IPS-18c (cell line): ENCODE measurements at regions not wholly inside any gene's neighbourhood (a gene's known extent, or its start where the extent isn't known, plus 50 kb on each side); places are given as distances from the start of the nearest gene placed in this dataset.

Experiments
- H3K4me3 ChIP-seq: 2 replicates; pipeline ENCODE4 v1.7.0; 2013; ENCODE audit warnings: low read depth, mild to moderate bottlenecking, low read length, moderate library complexity; ENCODE audit not compliant: insufficient read depth
- H3K9me3 ChIP-seq: one replicate; pipeline ENCODE4 v1.6.1; 2013; ENCODE audit warnings: mild to moderate bottlenecking, low read length, moderate library complexity; ENCODE audit not compliant: control insufficient read depth, insufficient read depth

DNA sequence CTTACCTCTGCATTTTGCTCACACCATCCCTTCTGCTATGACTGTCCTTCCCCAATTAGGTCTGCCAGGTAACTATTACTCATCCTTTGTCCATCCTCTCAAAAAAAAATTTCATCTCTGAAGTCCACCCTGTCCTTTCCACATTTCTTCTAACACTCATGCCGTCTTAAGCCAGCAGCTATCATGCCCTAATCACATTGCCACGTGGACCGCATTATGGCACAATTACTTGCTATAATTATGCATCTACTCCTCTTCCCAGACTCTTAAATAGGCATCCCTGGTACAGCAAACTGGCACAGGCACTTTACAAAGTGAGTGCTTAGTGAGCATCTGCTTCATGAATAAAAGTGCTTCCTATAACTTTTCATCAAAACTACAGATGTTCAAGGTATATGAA is 295.4 kb upstream of the ESRRG start:
- Histone ChIP-seq H3K4me3 (no peak overlapping the region), H3K9me3 (no peaks in the 10 kb centered on the region)

DNA sequence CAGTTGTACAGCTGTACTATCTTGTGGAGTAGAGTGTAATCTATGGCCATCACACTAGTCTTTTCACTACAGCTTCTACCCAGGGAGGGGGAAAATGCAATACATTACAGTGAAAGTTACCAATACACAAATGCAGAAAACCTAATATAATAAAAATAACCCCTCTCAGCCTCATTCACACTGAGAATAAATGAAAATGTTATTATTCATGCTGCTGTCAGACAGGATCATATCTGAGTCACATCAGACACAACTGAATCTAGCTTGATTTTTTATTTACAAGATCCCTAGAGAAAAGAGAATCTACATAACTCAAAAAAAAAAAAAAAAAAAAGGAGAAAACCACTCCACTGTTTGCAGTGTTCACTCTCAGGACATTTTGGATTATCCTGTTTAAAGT is 293.9 kb upstream of the ESRRG start:
- H3K9me3 ChIP-seq = no peaks in the 10 kb centered on the region
- no peak overlapping the region for H3K4me3 ChIP-seq

- no peak overlapping the region for H3K4me3 ChIP-seq
- no peaks in the 10 kb centered on the region for H3K9me3 ChIP-seq
Observed at GRCh38 chr1:217014066-217014465, 290.8 kb upstream of the ESRRG start.

GRCh38 chr1:217012659-217013058 is 289.4 kb upstream of the ESRRG start:
- H3K4me3 ChIP-seq = no peak overlapping the region
- no peaks in the 10 kb centered on the region for H3K9me3 ChIP-seq

DNA sequence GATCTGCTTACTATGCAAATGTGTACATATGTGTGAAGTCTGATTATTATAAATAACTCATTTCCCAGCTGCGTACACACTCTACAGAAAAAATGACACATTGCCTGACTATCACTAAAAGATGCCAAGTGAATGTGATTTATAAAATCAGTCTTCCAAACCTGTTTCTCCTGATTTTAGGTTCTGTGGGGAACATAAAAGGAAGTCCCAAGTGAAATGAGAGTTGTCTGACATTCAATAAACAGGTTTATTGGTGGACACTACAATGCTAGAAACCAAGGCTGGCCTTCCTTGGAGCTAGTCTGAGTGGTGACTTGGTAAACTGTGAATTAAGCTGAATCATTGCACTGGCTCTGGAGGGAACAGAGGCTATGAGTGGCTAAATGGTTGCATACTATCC is 287.9 kb upstream of the ESRRG start:
- H3K9me3 ChIP-seq = no peaks in the 10 kb centered on the region
- no peak overlapping the region for H3K4me3 ChIP-seq

DNA sequence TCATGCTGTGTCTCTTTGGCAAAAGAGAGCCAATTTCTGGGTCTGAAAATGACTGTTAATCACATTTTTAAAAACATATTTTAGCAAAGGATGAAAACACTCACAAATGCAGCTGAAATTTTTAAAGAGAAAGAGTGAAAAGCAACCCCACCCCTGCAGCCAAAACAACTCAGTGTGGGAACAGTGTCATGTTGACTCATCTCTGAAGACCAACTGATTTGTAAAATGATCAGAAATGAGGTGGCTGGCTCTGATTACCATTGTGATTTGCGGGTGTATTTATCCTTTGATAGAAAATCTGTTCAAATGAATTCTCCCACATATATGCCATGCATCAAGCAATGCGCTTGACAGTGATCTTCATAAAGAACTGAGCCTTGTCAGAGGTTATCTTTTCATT is 287.0 kb upstream of the ESRRG start:
- Histone ChIP-seq H3K4me3 (no peak overlapping the region), H3K9me3 (no peaks in the 10 kb centered on the region)

DNA sequence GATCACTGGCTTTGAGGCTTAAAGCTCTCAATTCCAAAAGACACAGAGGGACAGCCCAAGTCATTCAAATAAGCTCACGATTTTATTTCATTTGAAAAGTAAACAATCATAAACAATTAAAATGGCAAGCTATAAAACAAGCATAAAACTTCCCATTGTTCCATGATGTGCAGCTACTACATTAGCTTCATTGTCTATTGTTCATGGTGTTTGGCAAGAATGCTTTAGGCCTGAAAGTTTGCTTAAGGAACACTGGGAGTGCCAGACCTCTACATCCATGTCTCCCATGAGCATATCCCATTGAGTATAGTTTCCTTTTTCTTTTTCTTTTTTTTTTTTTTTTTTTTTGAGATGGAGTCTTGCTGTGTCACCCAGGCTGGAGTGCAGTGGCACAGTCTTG is 286.1 kb upstream of the ESRRG start:
- no peak overlapping the region for H3K4me3 ChIP-seq
- no peaks in the 10 kb centered on the region for H3K9me3 ChIP-seq

GRCh38 chr1:217004776-217005436 is 281.7 kb upstream of the ESRRG start:
- no peaks in the 10 kb centered on the region for H3K9me3 ChIP-seq
- H3K4me3 ChIP-seq = no peak overlapping the region

DNA sequence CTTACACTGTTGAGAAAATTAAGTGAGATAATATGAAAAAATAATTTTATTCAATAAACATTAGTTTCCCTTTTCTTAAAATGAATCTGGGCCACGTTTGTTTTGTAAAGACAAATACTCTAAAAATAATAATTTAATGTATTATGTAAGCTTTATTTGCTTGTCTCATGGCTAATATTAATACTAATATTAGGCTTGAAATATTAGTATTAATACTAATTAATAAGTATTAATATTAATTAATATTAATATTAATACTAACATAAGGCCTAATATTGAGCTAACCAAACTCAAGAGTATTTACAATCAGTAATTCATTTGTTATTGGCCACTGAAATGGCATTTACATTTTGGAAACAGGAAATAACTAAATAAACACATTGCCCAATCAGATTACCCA is 280.1 kb upstream of the ESRRG start:
- Histone ChIP-seq H3K4me3 (no peak overlapping the region), H3K9me3 (no peaks in the 10 kb centered on the region)

DNA sequence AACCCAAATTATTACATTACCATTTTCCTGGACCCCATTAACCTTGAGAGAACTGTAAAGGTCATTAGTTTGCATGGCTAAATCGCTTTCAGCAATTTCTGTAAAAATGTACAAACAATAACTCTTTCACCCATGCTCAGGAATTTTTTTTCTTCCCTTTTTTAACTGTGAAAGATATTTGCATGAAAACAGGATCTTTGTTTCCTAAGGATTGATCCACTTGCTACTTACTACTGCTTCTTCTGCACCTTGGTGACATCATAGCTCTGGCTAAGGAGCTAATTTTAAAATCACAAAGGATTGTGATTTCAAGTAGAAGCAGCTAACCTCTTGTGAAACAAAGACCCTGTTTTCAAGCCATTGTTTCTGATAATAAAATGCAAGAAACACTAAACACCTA is 274.6 kb upstream of the ESRRG start:
- peaks cover 2% of the 10 kb centered on the region for H3K9me3 ChIP-seq
- H3K4me3 ChIP-seq = no peak overlapping the region

- peaks cover 2% of the 10 kb centered on the region for H3K9me3 ChIP-seq
- no peak overlapping the region for H3K4me3 ChIP-seq
Observed at GRCh38 chr1:216997069-216997468, 273.8 kb upstream of the ESRRG start.

DNA sequence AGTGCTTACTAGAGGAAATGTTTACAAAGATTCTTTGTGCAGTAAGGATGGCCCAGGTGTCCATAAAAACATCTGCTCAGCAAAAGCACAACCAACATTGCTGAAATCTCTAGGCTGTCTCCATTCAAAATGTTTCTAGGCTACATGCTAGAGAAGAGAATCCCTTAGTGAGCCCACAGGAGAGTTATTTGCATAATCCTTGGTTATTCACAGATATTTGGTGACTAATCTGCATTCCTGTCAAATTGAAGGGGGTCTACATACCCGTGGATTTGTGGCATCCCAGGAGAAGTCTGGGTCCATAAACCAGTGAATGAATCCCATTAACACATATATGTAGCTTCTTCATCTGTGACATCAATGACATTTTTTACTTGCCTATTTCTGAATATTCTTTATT is 261.3 kb upstream of the ESRRG start:
- Histone ChIP-seq H3K9me3 (no peaks in the 10 kb centered on the region), H3K4me3 (no peak overlapping the region)

DNA sequence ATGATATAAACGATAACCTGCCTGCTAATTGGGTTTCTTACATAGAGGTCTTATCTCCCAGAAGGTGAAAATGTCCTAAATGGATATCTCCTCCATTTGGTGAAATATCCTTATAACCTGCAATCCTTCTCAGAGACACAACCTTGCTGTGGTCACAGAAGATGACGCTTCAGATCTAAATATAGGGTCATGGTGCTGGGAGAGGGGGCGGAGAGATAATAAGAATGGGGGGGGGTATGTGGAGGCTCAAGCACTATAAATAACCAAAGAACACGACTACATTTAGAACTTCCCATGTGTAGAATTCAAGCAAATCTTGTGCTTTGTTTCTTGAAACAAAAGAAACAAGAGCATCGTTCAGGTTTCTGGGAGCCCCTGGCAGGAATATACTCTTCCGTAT is 260.6 kb upstream of the ESRRG start:
- H3K9me3 ChIP-seq = no peaks in the 10 kb centered on the region
- H3K4me3 ChIP-seq = no peak overlapping the region

DNA sequence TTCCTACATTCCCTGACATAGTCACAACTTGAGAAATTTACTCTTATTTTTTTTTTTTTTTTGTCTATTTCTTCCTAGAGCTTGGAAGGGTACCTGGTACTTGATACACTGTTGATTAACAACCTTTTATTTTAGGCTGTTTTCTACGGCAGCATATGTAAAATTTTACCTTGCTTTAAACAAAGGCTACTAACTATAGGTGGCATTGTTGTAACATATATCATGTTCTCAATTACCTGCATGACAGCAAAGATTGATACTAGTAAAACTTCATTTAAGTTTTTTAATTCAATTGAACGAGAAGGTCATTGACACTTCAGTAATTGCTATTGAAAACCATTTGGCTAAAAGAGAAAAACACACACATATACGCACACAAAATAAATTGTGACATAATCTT is 238.3 kb upstream of the ESRRG start:
- no peak overlapping the region for H3K4me3 ChIP-seq
- H3K9me3 ChIP-seq = no peaks in the 10 kb centered on the region

GRCh38 chr1:216960716-216961115 is 237.5 kb upstream of the ESRRG start:
- Histone ChIP-seq H3K9me3 (no peaks in the 10 kb centered on the region), H3K4me3 (no peak overlapping the region)

DNA sequence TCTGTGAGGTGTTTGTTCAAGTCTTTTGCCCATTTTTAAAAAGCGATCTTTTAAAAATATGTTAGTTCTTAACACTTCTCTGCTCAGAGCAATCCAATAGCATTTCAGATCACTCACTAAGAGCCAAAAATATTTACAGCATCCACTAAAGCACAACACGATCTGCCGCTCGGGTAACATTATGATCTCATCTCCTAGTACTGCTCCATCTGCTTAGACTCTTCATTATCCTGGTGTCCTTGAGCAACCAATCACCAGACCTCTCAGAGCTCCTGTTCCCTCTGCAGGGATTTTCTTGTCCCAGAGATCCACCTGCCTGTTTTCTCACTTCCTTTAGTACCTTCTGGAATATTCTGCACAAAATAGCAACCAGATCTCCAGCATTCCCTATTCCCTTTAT is 235.3 kb upstream of the ESRRG start:
- Histone ChIP-seq H3K4me3 (no peak overlapping the region), H3K9me3 (no peaks in the 10 kb centered on the region)

DNA sequence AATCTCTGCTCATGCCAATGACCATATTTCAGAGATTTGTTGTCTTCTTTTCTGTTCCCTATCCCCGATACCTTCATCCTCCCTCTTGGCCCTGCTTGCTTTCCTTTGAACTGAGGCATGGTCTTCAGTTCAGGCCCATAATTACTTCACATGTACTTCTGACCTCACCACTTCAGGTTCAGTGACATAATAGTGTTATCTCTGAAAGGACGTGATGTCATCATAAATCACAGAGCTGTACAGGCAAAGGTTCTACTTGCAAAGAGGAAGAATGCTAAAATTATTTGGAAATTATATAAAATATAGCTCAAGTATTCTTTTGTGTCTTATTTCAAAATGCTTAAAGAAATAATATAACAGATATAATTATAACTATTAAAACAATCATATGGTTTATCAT is 230.3 kb upstream of the ESRRG start:
- no peak overlapping the region for H3K4me3 ChIP-seq
- H3K9me3 ChIP-seq = no peaks in the 10 kb centered on the region

GRCh38 chr1:216952864-216953263 is 229.6 kb upstream of the ESRRG start:
- Histone ChIP-seq H3K9me3 (no peaks in the 10 kb centered on the region), H3K4me3 (no peak overlapping the region)

DNA sequence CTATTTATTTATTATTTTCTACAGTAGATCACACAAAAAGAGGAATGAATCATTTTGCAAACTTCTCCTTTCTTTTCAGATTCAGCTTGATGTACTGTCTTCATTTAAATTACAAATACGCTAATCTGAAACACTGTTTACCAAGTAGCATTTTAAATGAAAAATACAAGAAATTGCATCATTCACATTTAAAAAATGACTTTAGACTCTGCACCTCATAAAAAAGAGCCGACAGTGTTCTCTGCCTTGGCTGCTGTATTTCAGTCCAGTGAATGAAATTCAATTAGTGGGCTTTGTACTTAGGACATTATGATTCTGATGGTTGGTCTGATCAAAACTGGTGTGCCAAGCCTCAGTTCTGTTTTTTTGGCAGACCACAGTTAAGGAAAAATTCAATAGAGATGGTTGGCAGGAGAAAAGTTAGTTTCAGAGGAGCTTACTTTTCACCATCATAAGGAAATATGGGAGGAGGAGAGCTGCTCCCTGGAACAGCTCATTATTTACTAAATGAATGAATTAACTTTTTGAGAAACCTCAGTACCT is 222.4 kb upstream of the ESRRG start:
- H3K9me3 ChIP-seq = no peaks in the 10 kb centered on the region
- H3K4me3 ChIP-seq = no peak overlapping the region
